Activated naive CD4-positive, alpha-beta T cell treated with anti-CD3 and anti-CD28 coated beads for 36 hours (primary cell): ENCODE measurements at regions not wholly inside any gene's neighbourhood (a gene's known extent, or its start where the extent isn't known, plus 50 kb on each side); places are given as distances from the start of the nearest gene placed in this dataset.

Source experiments
- CTCF ChIA-PET: fragments of 350-600 bp; sonication (Branson Sonifier 250); formaldehyde crosslinking; loops from one replicate; lab custom pipeline; 2021; ENCODE audit warnings: antibody characterized with exemption; lab: Charles Lee
- DNase-seq: peaks from one replicate; pipeline ENCODE4 v3.0.0-alpha.2; 2020
- H3K27ac Mint-ChIP-seq: one replicate; pipeline ENCODE4 v1.8.0; 2021; ENCODE audit warnings: mild to moderate bottlenecking, mixed read lengths
- H3K27me3 Mint-ChIP-seq: one replicate; pipeline ENCODE4 v1.8.0; 2021; ENCODE audit warnings: low read depth, mixed read lengths
- H3K36me3 Mint-ChIP-seq: one replicate; pipeline ENCODE4 v1.8.0; 2021; ENCODE audit warnings: low read depth, mixed read lengths
- H3K4me1 Mint-ChIP-seq: one replicate; pipeline ENCODE4 v1.8.0; 2021; ENCODE audit warnings: low read depth, mixed read lengths
- H3K4me3 Mint-ChIP-seq: one replicate; pipeline ENCODE4 v1.8.0; 2021; ENCODE audit warnings: mild to moderate bottlenecking, moderate library complexity, mixed read lengths
- H3K9me3 Mint-ChIP-seq: one replicate; pipeline ENCODE4 v1.8.0; 2021; ENCODE audit warnings: mixed read lengths
- intact Hi-C: fragments of 100-400 bp; cut with micrococcal nuclease; formaldehyde crosslinking; loops from one replicate; pipeline ENCODE4 v1.15.1; 2023

DNA sequence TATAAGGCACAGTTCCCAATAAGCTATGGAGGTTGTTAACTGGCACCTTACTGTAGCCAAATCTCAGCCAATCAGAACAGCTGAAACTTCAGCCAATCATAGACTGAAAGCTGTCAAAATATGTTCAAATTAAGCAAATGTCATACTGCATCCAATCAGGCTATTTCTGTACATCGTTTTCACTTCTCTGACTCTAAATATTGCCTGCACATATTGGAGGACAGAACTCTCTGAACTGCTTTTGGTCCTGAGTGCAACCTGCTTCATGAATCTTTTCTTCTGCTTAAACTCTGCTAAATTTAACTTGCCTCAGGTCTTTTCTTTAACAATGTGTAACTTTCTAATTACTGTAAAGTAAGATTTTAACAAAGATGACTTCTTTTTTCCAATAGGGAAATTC is 1198.9 kb upstream of the PCDH7 start:
- Mint-ChIP-seq H3K27me3 (no peaks in the 10 kb centered on the region), H3K27ac (no peak overlapping the region), H3K9me3 (peaks cover 15% of the 10 kb centered on the region), H3K36me3 (no peaks in the 10 kb centered on the region), H3K4me1 (no peaks in the 10 kb centered on the region), H3K4me3 (no peak overlapping the region)
- intact Hi-C loops = no loop called here
- no peak for DNase-seq
- CTCF ChIA-PET = no interaction called here

DNA sequence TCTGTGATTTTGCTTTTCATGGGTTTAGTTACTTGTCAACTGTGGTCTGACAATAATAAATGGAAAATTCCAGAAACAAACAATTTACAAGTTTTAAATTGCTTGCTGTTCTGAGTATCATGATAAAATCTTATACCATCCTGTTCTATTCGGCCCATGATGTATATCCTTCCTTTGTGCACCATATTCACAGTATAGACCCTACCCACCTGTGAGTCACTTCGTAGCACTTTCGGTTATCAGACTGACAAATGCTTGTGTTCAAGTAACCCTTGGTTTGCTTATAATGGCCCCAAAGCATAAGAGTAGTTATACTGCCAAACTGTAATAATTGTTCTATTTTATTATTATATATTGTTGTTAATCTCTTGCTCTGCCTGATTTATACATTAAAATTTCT is 1183.4 kb upstream of the PCDH7 start:
- H3K4me3 Mint-ChIP-seq = no peak overlapping the region
- CTCF ChIA-PET = no interaction called here
- H3K4me1 Mint-ChIP-seq = no peaks in the 10 kb centered on the region
- H3K9me3 Mint-ChIP-seq = peaks cover 1% of the 10 kb centered on the region
- H3K36me3 Mint-ChIP-seq = no peaks in the 10 kb centered on the region
- intact Hi-C loops = no loop called here
- no peaks in the 10 kb centered on the region for H3K27me3 Mint-ChIP-seq
- DNase-seq = no peak
- no peak overlapping the region for H3K27ac Mint-ChIP-seq

DNA sequence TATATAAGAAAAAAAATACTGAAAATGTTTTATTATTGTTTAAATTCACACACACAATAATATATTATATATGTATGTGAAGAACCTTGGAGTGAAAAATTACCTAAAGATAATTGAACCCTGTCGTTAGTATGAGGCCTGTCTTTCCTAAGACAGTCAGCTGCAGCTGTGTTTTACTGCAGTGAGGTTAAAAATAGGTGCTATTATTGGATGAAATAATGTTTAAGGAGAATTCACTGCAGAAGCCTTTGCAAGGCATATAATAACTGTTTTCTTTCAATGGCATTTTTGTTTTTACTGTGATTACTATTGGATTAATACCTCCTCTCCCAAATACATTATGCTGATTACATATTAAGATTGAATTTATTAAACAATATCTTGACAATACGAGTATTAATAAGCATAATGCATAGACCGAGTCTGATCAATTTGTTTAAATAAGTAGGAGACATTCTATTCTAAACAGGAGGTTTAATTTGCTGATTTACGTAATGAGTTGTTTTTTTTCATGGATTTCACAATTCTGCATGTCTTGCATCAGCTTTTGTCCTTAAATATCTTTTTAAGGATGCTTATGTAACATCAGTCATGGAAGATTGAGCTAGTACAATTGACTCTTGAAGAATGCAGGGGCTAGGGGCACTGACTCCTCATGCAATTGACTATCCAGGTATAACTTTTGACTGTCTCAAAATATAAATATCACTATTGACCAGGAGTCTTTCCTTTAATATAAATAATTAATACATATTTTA is 1181.1 kb upstream of the PCDH7 start:
- H3K4me1 Mint-ChIP-seq = no peaks in the 10 kb centered on the region
- no peak for DNase-seq
- no peaks in the 10 kb centered on the region for H3K36me3 Mint-ChIP-seq
- intact Hi-C loops = no loop called here
- H3K27me3 Mint-ChIP-seq = no peaks in the 10 kb centered on the region
- H3K4me3 Mint-ChIP-seq = no peak overlapping the region
- no peak overlapping the region for H3K27ac Mint-ChIP-seq
- CTCF ChIA-PET = no interaction called here
- peaks cover 1% of the 10 kb centered on the region for H3K9me3 Mint-ChIP-seq

DNA sequence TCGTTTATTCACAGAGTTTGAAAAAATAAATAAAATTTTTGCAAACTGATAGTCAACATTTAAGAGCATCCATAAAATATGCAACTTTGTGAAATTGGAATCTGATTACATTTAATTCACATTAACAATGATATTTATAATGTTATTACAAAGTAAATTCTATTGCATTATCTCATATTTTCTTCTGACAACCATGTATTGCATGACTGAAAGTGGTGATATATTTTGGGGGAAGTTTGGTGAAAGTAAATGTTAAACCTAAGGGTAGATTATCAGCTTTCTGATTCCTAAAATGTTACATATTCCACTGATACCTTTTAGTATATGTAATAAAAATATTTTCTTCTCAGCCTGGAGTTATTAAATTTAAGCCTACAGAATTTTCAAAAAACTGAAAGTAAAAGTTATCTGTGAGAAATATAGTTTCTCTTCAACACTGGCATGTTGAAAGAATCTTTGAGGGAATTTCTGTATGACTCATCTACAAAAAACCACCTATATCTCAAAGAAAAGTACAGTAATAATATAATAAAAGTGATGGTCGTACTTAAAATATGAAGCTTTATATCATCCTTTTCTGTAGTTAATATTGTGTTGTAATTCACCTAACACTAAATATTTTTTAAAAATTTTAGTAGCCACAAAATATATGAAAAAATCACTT is 1179.6 kb upstream of the PCDH7 start:
- intact Hi-C loops = no loop called here
- CTCF ChIA-PET = no interaction called here
- H3K27me3 Mint-ChIP-seq = no peaks in the 10 kb centered on the region
- no peak overlapping the region for H3K4me3 Mint-ChIP-seq
- H3K9me3 Mint-ChIP-seq = peaks cover 2% of the 10 kb centered on the region
- H3K27ac Mint-ChIP-seq = no peak overlapping the region
- no peak for DNase-seq
- no peaks in the 10 kb centered on the region for H3K4me1 Mint-ChIP-seq
- H3K36me3 Mint-ChIP-seq = no peaks in the 10 kb centered on the region

DNA sequence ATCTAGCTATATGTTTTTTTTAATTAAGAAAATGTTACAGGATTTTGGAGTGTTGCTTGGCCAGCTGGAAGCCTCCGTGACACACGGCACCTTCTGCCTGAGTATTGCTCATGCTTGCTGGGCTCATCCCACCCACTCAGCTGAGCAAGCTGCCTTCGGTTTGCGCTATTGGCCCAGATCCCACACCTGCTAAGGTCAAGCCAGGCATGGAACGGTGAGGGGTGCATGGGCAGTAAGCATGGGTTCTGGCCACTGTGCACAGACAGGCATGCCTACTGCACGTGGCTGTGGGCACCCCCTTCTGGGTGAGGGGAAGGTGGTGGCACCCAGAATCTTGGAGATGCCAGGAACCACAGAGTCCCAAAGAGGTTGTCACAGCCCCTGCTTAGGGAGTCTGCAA is 1178.4 kb upstream of the PCDH7 start:
- Mint-ChIP-seq H3K4me1 (no peaks in the 10 kb centered on the region), H3K27me3 (no peaks in the 10 kb centered on the region), H3K27ac (no peak overlapping the region), H3K9me3 (peaks cover 2% of the 10 kb centered on the region), H3K36me3 (no peaks in the 10 kb centered on the region), H3K4me3 (no peak overlapping the region)
- CTCF ChIA-PET = no interaction called here
- DNase-seq = no peak
- intact Hi-C loops = no loop called here

DNA sequence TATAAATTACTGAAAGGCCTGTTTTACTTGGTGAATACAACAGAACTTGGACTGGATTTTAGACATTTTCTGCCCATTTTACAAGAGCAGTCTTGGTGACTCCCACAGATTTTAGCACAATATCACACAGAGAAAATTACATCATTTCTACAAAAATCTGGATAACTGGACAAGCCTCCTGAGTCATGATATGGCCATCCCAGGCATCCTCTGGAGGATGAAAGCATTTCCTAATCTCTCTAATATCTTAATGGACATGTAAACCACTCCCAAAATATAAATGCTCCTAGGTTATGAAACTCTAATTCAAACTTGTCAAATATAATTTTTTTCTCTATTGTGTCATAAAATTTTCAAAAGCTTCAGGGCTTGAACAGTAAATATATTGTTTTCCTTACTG is 1170.8 kb upstream of the PCDH7 start:
- Mint-ChIP-seq H3K27ac (no peak overlapping the region), H3K9me3 (peaks cover 8% of the 10 kb centered on the region), H3K4me3 (no peak overlapping the region), H3K4me1 (no peaks in the 10 kb centered on the region), H3K27me3 (no peaks in the 10 kb centered on the region), H3K36me3 (no peaks in the 10 kb centered on the region)
- intact Hi-C loops = no loop called here
- CTCF ChIA-PET = no interaction called here
- DNase-seq = no peak

DNA sequence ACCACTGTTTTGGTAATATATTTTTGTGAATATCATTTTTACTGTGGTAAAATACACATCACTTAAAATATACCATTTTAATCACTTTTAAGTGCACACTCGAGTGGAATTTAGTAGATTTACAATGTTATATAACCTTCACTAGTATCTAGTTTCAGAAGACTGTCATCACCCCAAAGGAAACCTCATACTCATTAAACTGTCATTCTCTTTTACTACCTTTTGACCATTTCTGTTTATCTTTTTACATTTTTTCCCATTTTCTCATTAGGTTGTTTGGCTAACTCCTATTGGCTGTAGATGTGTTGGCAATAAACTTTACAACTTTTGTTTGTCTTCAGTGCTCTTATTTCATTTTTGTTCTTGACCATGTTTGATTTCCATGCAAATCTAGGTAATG is 1168.3 kb upstream of the PCDH7 start:
- DNase-seq = no peak
- Mint-ChIP-seq H3K27ac (no peak overlapping the region), H3K36me3 (no peaks in the 10 kb centered on the region), H3K4me3 (no peak overlapping the region), H3K9me3 (peaks cover 8% of the 10 kb centered on the region), H3K4me1 (no peaks in the 10 kb centered on the region), H3K27me3 (no peaks in the 10 kb centered on the region)
- intact Hi-C loops = no loop called here
- CTCF ChIA-PET = no interaction called here

DNA sequence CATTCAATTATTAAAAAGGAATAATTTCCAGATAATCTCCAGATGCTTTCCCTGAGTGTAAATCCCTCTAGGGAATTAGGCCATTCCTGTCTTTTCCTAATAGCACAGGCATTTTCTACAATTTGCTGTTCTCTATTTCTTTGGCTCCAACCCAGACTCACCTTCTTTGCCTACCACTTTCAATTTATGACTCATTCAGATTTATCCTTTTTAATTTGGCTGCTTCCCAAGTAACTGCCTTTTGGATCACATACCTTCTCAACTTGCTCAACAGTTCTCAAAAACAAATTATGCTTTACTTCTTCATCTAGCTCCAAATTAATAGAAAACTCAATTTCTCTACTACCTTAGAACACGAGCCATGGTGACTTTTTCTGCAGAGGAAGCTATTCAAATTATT is 1166.3 kb upstream of the PCDH7 start:
- peaks cover 4% of the 10 kb centered on the region for H3K9me3 Mint-ChIP-seq
- H3K36me3 Mint-ChIP-seq = no peaks in the 10 kb centered on the region
- CTCF ChIA-PET = no interaction called here
- H3K27ac Mint-ChIP-seq = no peak overlapping the region
- no peaks in the 10 kb centered on the region for H3K27me3 Mint-ChIP-seq
- no peak for DNase-seq
- no peak overlapping the region for H3K4me3 Mint-ChIP-seq
- intact Hi-C loops = no loop called here
- H3K4me1 Mint-ChIP-seq = no peaks in the 10 kb centered on the region

DNA sequence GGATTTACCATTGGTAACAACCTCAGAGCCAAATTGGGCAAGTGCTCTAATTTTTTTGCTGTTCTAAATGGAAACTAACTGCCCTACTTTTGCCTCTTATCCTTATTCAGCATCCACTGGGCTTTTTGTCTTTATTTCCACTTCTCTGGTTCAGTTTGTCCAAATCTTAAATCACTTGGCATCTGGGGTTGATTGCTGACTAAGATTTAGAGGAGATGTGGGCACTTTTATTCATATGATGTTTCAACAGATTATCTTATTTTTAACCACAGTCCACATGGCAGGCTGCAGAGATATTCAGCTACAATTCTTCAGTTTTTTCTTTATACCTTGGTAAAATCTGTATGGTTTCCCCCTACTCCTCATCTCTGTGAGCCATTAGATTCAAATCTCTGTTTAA is 1161.4 kb upstream of the PCDH7 start:
- no peak overlapping the region for H3K4me3 Mint-ChIP-seq
- no peak overlapping the region for H3K27ac Mint-ChIP-seq
- no peaks in the 10 kb centered on the region for H3K4me1 Mint-ChIP-seq
- peaks cover 6% of the 10 kb centered on the region for H3K9me3 Mint-ChIP-seq
- no peaks in the 10 kb centered on the region for H3K36me3 Mint-ChIP-seq
- H3K27me3 Mint-ChIP-seq = no peaks in the 10 kb centered on the region
- DNase-seq = no peak
- intact Hi-C loops = no loop called here
- CTCF ChIA-PET = no interaction called here

DNA sequence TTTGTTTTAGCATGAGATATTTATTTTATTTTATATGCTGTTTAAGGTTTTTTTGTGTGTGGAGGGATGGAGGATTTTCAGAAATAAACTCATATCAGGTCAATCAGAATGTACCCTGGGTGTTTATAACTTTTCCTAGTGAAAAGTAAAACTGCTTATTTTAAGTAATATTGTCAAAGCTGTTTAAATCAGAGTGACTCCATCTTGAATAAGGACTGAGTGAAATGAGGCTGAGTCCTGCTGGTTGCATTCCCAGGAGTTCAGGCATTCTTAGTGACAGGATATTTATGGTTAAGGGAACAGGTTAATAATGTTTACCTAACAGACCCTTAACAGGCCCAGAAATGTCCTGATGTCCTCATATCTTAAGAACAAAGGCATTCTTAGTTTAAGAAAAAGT is 1160.9 kb upstream of the PCDH7 start:
- H3K27ac Mint-ChIP-seq = no peak overlapping the region
- H3K27me3 Mint-ChIP-seq = no peaks in the 10 kb centered on the region
- CTCF ChIA-PET = no interaction called here
- no peak for DNase-seq
- H3K36me3 Mint-ChIP-seq = no peaks in the 10 kb centered on the region
- peaks cover 8% of the 10 kb centered on the region for H3K9me3 Mint-ChIP-seq
- intact Hi-C loops = no loop called here
- no peak overlapping the region for H3K4me3 Mint-ChIP-seq
- H3K4me1 Mint-ChIP-seq = no peaks in the 10 kb centered on the region

DNA sequence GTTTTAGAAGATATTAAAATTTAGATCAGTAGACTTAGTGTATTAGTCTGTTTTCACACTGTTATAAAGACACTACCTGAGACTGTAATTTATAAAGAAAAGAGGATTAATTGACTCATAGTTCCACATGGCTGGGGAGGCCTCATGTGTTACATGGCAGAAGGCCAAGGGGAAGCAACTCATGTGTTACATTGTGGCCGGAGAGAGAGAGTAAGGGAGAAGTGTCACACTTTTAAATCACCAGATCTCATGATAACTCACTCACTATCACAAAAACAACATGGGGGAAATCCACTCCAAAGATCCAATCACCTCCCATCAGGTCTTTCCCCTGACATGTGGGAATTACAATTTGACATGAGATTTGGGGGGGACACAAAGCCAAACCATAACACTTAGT is 1159.7 kb upstream of the PCDH7 start:
- H3K27ac Mint-ChIP-seq = no peak overlapping the region
- H3K4me3 Mint-ChIP-seq = no peak overlapping the region
- no peak for DNase-seq
- no peaks in the 10 kb centered on the region for H3K4me1 Mint-ChIP-seq
- CTCF ChIA-PET = no interaction called here
- intact Hi-C loops = no loop called here
- H3K9me3 Mint-ChIP-seq = peaks cover 12% of the 10 kb centered on the region
- no peaks in the 10 kb centered on the region for H3K36me3 Mint-ChIP-seq
- no peaks in the 10 kb centered on the region for H3K27me3 Mint-ChIP-seq

DNA sequence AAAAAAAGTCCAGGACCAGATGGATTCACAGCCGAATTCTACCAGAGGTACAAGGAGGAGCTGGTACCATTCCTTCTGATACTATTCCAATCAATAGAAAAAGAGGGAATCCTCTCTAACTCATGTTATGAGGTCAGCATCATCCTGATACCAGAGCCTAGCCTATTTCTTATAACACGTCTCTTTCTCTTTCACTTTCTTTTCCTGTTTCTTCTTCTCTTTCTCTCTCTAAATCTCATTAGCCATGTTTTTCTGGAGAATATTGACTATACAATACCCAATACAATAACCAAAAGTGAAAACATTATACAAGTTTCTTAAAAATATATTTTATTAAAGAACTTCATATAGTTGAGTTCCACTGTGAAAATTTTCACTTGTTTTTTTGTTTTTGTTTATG is 1154.9 kb upstream of the PCDH7 start:
- no peak overlapping the region for H3K4me3 Mint-ChIP-seq

DNA sequence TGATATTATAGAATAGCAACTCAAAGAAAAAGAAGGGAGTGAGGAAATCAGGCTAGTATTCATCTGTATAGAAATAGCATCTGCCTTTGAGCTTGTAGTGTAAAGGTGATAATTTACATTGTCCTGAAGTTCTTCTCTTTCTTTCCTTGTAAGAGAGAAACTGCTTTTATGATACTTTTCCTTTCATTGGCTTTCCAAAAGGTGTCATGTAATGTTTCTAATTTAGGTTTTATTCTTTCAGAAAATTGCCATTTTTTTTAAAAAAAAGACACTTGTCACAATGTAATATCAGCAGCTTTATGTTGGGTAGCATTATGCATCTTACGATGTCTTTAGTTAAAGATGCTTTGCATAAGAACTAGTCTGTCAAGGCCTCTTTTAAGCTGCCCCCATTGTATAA is 1153.8 kb upstream of the PCDH7 start:
- H3K36me3 Mint-ChIP-seq = no peaks in the 10 kb centered on the region
- no peak for DNase-seq
- H3K4me1 Mint-ChIP-seq = no peaks in the 10 kb centered on the region
- no peak overlapping the region for H3K27ac Mint-ChIP-seq
- no peaks in the 10 kb centered on the region for H3K27me3 Mint-ChIP-seq
- H3K9me3 Mint-ChIP-seq = peaks cover 6% of the 10 kb centered on the region
- CTCF ChIA-PET = no interaction called here
- intact Hi-C loops = no loop called here
- H3K4me3 Mint-ChIP-seq = no peak overlapping the region

More for the DNA sequence above, 1154.9 kb upstream of the PCDH7 start:
- CTCF ChIA-PET = no interaction called here
- H3K4me1 Mint-ChIP-seq = no peaks in the 10 kb centered on the region
- H3K9me3 Mint-ChIP-seq = peaks cover 8% of the 10 kb centered on the region
- intact Hi-C loops = no loop called here
- no peak overlapping the region for H3K27ac Mint-ChIP-seq
- H3K27me3 Mint-ChIP-seq = no peaks in the 10 kb centered on the region
- no peak for DNase-seq
- no peaks in the 10 kb centered on the region for H3K36me3 Mint-ChIP-seq
